Heart right ventricle (tissue), 16 donors: ENCODE measurements at regions not wholly inside any gene's neighbourhood (a gene's known extent, or its start where the extent isn't known, plus 50 kb on each side); places are given as distances from the start of the nearest gene placed in this dataset.
"Not testable (repeated sequence)": the region's sequence is repeated elsewhere in the genome, so short reads cannot be mapped to it uniquely, and the experiment has no call there.

Source experiments
- ATAC-seq, 8 donors: fragments of 200-7000 bp; cut with Tn5 transposase; one replicate each; pipeline ENCODE4 v1.9.1; 2020; ENCODE audit warnings: mild to moderate bottlenecking in 8 of 8, moderate library complexity in 8 of 8, moderate number of reproducible peaks in 1 of 8
- DNase-seq, 2 donors: peaks; one replicate each; pipeline ENCODE4 v3.0.0-alpha.2; 2020
- H3K27ac ChIP-seq, 10 donors: fragments of 200-600 bp; sonication (generic) in 2 of 10; one replicate each; pipeline versions ENCODE4 v1.5.0 to v1.8.0; 2020 to 2022; ENCODE audit warnings: mild to moderate bottlenecking in 3 of 10
- H3K27me3 ChIP-seq, 7 donors: fragments of 200-600 bp; one replicate each; pipeline ENCODE4 v1.8.0; 2021 to 2022; ENCODE audit warnings: mild to moderate bottlenecking in 2 of 7
- H3K36me3 ChIP-seq, 9 donors: fragments of 200-600 bp; sonication (generic) in 1 of 9; one replicate each; pipeline versions ENCODE4 v1.5.0 to v1.8.0; 2020 to 2022; ENCODE audit warnings: mild to moderate bottlenecking in 2 of 9
- H3K4me1 ChIP-seq, 9 donors: fragments of 200-600 bp; sonication (generic) in 1 of 9; one replicate each; pipeline versions ENCODE4 v1.5.0 to v1.8.0; 2020 to 2022; ENCODE audit warnings: mild to moderate bottlenecking in 4 of 9
- H3K4me3 ChIP-seq, 10 donors: fragments of 200-600 bp; sonication (generic) in 2 of 10; one replicate each; pipeline versions ENCODE4 v1.5.0 to v1.8.0; 2020 to 2022; ENCODE audit warnings: mild to moderate bottlenecking in 7 of 10, moderate library complexity in 2 of 10
- H3K9me3 ChIP-seq, 11 donors: fragments of 200-600 bp in 10 of 11; sonication (generic) in 2 of 11; one replicate each; pipeline versions ENCODE4 v1.5.0 to v1.8.0; 2013 to 2022; ENCODE audit warnings: mild to moderate bottlenecking in 2 of 11, control low read depth in 1 of 11, moderate library complexity in 1 of 11
- CTCF ChIP-seq, 9 donors: fragments of 200-600 bp; sonication (generic) in 2 of 9; IDR thresholded peaks; one replicate each; pipeline versions ENCODE4 v1.5.0 to v1.8.0; 2021 to 2022; ENCODE audit warnings: antibody characterized with exemption in 9 of 9, mild to moderate bottlenecking in 5 of 9, moderate library complexity in 1 of 9
- WGBS, 2 donors: extraction: QIAGEN DNeasy Blood & Tissue Kit; methylation state at CpG; one replicate each; pipeline ENCODE4 v1.1.7; 2013; ENCODE audit warnings: inconsistent platforms in 1 of 2; 5-methylcytosine and 5-hydroxymethylcytosine counted together
- intact Hi-C, 10 donors: fragments of 100-400 bp; cut with DNase I; formaldehyde crosslinking; loops; one replicate each; pipeline versions ENCODE4 v1.11.1 to v1.14.2; 2022
- donor health status: Arrhythmogenic right ventricular cardiomyopathy.
- donor health status: ischemic (EF 13 %, LVEDD 7.1; RV severe dilation, severe dysfunction).
- donor health status: healthy with polysubstance abuse.
- donor health status: DM: no; HTN: yes; CAD: no.
- donor health status: DM: no; HTN: no; CAD: no.
- donor health status: ischemic (EF 25% LVEDD 6.9; RV normal size, moderate dysfunction).
- donor health status: ischemic (EF 25% LVEDD 5.7; RV mildly dilated, moderate dysfunction).
- donor health status: healthy.
- donor health status: DM: yes; HTN: yes; CAD: no.
- donor health status: Ischemic cardiomyopathy.
- donor health status: ischemic (EF 35%, LVEDD 5.7; RV mildly dilated, moderate dysfunction).
- donor health status: nonischemic (EF 11% LVEDD 7.7; RV severe dilation, severe dysfunction).
- donor health status: DM: yes; HTN: yes; CAD: no.
- donor health status: PGD.
- donor health status: ischemic (EF 29% LVEDD 5.4; RV normal size, mild dysfunction).
- donor health status: nonischemic (EF 23%, LVEDD 6.1; RV moderate dilation, normal function).

GRCh38 chr1:4179914-4180735 lies 280.1 kb upstream of the C1orf174 start:
- intact Hi-C loops = no loop called here
- Histone ChIP-seq H3K4me3 (no peak overlapping the region), H3K27ac (no peak overlapping the region), H3K36me3 (no peaks in the 10 kb centered on the region), H3K4me1 (no peaks in the 10 kb centered on the region), H3K9me3 (no peaks in the 10 kb centered on the region), H3K27me3 (peaks cover 0 to 12% (median 4%) of the 10 kb centered on the region in 7 donors)
- ATAC-seq (no peak), DNase-seq (no peak)
- no peak for TF ChIP-seq CTCF (IDR thresholded peaks at IDR 0.05)
- 66 to 67% methylated on average over 7 of the region's 7 CpGs for whole genome bisulfite sequencing, 2 donors

GRCh38 chr1:4186486-4186885 lies 286.4 kb upstream of the C1orf174 start:
- H3K27ac ChIP-seq, ATAC-seq, intact Hi-C loops, DNase-seq, H3K27me3 ChIP-seq, H3K4me1 ChIP-seq, H3K4me3 ChIP-seq, H3K36me3 ChIP-seq, H3K9me3 ChIP-seq: not testable (repeated sequence)
- WGBS, 2 donors = 71 to 79% methylated on average over 2 of the region's 2 CpGs

DNA sequence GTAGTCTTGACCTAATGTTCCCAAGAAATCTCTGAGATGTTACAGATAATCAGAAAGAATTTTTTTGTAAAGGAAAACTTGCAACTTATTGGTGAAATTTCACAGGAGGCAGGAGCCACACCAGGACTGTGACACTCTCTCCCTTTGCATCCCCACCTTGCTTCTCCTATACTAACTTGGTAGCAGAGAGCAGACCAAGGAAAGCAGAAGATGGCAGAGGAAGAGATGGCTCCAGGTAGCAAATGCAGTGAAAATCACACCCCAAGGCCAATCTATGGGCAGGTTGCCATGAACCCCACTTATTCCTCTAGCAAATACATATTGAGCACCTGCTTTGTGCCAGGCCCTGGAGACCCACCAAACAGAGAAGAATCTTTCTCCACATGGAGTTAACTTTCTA lies 303.4 kb upstream of the C1orf174 start:
- DNase-seq = no peak
- H3K36me3 ChIP-seq = no peaks in the 10 kb centered on the region
- no peak overlapping the region for H3K4me3 ChIP-seq
- no peak for ATAC-seq
- no peak overlapping the region for H3K27ac ChIP-seq
- no peaks in the 10 kb centered on the region for H3K4me1 ChIP-seq
- peaks cover 0 to 3% (median 0%) of the 10 kb centered on the region in 7 donors for H3K27me3 ChIP-seq
- intact Hi-C loops = no loop called here
- no peak for TF ChIP-seq CTCF (IDR thresholded peaks at IDR 0.05)
- peaks cover 0 to 51% (median 19%) of the 10 kb centered on the region in 11 donors for H3K9me3 ChIP-seq

- intact Hi-C loops = no loop called here
- Histone ChIP-seq H3K27ac (no peak overlapping the region), H3K9me3 (peaks cover 0 to 35% (median 18%) of the 10 kb centered on the region in 11 donors), H3K4me1 (no peaks in the 10 kb centered on the region), H3K4me3 (no peak overlapping the region), H3K27me3 (peaks cover 0 to 19% (median 0%) of the 10 kb centered on the region in 7 donors), H3K36me3 (no peaks in the 10 kb centered on the region)
- no peak for TF ChIP-seq CTCF (IDR thresholded peaks at IDR 0.05)
- ATAC-seq (no peak), DNase-seq (no peak)
- WGBS, 2 donors = 72 to 74% methylated on average over 4 of the region's 4 CpGs
Observed at GRCh38 chr1:4207183-4207582, 307.1 kb upstream of the C1orf174 start.
